ENCODE measurements at regions not wholly inside any gene's neighbourhood (a gene's known extent, or its start where the extent isn't known, plus 50 kb on each side); places are given as distances from the start of the nearest gene placed in this dataset.
"Not testable (repeated sequence)": the region's sequence is repeated elsewhere in the genome, so short reads cannot be mapped to it uniquely, and the experiment has no call there.

GRCh38 chr5:17400724-17401469 is 97.1 kb upstream of the TAF11L2 start:
- DNase-seq (ENCODE audit: low spot score), result no peak

DNA sequence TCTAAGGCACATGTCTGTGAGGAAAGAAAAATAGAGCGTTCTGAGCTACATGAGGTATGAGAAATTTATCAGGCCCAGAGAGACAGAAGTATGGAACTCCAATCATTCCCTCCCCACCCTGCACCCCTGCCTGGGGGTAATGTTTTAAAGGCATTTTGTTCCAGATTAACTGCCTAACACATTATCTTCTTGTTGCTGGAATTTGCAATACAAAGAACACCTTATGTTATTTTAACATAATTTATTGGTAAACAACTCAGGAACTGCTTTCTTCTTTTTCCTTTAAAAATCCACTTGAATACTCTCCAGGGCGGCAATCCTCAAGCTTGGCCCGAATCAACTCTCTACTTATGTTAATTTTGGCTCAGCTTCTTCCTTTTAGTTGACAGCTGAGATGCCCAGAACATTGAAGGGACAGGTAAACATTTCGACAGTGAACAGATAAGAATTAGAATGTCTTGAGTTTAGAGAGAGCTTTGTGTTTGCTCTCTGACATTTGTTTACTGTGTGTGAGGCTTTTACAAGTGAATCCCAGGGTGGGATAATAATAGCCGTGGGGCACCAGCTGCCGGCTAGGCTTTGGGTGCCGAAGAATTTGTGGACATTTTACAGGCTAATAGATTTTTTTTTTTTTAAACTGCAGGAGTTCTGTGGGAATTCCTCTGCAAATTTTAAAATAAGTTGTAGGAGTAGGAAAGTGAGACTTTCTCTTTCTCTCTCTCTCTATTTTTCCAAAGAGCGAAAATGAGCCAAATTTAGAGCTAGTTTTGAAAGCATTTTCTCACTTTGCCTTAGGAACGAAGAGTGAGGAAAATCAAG is 96.4 kb upstream of the TAF11L2 start:
- no peak for DNase-seq (ENCODE audit: low spot score)

GRCh38 chr5:17402289-17403121 is 95.5 kb upstream of the TAF11L2 start:
- no peak for DNase-seq (ENCODE audit: low spot score)

DNA sequence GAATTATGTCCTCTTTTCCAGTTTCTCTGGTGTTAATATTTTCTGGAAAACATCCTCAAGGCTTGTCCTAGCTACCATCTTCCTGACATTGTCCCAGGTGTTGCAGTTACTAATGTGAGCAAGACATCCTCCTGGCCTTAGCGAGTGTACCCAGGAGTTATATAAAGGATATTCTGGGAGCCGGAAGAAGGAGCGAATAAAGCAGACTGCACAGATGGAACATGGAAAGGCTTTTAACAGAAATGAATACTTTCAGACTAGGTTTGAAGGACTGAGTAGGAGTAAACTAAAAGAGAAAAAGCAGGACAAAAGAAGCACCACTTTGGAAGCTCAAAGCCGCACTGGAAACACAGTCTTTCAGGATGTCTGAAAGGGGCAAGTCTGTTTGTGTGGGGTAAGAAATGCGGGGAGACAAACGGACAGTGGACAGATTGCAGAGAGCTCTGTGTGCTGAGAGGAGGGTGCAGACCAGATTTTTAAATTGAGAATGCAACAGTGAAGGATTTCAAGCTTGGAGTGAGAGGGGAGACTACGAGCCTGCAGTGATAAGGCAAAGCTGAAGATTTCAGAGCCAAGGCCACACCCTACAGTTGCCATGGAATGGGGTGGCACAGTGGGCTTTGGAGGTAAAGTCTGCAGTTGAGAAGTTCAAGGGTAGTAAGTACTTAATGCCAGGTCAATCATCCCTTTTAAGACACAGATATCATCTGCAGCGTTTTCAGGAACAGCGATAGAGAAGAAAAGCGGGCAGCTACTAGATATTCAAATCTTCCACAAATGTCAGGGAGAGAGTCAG is 94.1 kb upstream of the TAF11L2 start:
- DNase-seq (ENCODE audit: low spot score), result no peak

- no peak for DNase-seq (ENCODE audit: low spot score)
Observed at GRCh38 chr5:17405976-17406375, 92.1 kb upstream of the TAF11L2 start.

- DNase-seq (ENCODE audit: low spot score), result no peak
Observed at GRCh38 chr5:17406423-17406838, 91.6 kb upstream of the TAF11L2 start.

GRCh38 chr5:17411436-17412402 is 86.3 kb upstream of the TAF11L2 start:
- no peak for DNase-seq (ENCODE audit: low spot score)

DNA sequence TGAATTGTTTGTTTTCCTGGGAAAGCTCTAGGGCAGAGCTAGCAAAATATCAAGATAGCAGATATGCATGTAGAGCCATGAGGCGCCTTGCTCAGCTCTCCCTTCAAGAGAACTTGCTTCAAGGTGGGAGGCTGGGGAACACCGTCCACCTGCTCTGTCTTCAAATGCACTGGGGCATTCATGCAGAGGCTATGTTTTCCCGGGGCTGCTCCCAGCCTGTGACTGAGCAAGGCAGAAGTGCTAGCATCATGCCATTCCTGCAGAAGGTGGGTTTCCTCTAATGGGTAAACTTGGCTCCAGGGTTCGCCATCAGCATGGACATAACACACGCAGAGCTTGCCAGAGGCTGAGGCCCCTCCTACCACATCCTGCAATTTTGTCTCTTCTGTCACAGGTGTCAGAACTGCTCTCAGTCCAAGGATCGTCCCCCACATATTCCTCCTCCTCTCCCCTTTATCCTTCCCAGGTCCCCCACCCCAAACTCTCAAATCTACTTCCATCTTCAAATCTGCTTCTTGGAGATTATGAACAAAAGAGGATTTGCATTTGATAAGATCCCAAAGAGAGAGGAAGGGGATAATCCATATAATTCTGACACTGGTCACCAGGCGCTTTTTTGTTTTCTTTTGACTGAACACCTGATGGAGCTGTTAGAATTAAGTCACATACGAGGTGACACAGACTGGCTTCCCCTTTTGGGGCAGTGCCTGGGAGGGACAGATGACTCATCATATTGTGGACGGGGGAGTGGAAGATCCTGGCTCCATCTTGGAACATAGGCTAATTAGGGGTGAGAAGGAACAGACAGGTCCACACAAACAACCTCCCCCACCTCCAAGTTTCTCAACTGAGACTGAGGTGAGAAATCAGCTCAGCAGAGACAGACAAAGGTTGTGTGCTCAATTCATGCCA is 85.0 kb upstream of the TAF11L2 start:
- DNase-seq (ENCODE audit: low spot score), result no peak

DNA sequence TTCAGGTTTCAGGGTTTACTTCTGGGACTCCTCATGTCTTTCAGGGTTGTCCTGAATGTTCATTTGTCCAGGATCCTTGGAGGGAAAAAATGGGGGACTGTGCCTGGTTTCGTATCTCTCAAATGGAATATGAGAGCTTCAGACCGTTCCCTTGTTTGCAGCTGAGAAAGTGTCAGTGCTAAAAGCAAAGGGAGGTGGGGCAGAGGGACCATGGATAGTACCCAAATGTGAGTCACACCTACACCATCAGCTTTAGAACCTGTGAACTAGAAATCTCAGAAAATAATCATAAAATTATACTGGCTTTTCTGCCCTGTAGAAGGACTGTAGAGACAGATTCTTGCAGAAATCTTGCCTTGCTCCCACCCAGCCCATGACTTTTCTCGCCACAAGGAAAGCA is 84.3 kb upstream of the TAF11L2 start:
- no peak for DNase-seq (ENCODE audit: low spot score)

DNA sequence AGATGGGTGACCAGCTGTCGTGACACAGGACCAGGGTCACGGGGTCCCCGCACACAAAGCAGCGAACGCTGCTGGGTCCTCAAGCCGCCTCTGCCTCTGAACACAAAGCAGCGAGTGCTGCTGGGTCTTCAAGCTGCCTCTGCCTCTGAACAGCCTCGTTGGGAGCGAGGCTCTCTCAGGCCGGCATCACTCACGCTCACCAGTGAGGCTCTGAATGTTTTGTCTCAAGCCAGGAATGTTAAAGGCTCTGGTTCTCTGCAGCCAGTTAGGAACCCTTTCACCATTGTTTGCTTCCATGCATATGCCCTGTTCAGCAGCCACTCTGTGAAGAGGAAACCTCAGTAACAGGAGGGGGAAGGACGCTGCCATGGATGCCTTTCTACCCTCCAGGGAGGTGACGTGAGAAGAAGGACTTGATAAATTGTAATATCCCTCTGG is 82.7 kb upstream of the TAF11L2 start:
- DNase-seq (ENCODE audit: low spot score), result no peak

- DNase-seq (ENCODE audit: low spot score), result not testable (repeated sequence)
Observed at GRCh38 chr5:17416374-17416773, 81.7 kb upstream of the TAF11L2 start.

DNA sequence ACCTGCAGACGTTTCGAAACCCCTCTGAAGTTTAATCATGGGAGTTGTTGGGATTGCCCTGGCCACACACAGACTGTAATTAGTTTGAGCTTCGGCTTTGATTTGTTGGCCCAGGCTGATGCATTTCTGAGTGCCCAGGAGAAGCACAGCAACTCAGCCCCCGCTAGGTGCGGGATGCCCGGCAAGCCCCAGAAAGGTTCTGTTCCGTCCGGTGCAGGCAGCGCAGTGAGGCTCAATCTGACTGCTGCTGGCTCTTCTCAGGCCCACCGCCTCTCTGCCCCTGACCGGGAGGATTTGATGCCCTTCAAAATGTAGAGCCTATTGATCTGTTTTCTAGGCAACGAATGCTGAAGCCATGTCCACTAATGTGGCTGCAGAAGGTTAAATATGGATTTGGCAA is 73.4 kb upstream of the TAF11L2 start:
- DNase-seq (ENCODE audit: low spot score), result no peak

DNA sequence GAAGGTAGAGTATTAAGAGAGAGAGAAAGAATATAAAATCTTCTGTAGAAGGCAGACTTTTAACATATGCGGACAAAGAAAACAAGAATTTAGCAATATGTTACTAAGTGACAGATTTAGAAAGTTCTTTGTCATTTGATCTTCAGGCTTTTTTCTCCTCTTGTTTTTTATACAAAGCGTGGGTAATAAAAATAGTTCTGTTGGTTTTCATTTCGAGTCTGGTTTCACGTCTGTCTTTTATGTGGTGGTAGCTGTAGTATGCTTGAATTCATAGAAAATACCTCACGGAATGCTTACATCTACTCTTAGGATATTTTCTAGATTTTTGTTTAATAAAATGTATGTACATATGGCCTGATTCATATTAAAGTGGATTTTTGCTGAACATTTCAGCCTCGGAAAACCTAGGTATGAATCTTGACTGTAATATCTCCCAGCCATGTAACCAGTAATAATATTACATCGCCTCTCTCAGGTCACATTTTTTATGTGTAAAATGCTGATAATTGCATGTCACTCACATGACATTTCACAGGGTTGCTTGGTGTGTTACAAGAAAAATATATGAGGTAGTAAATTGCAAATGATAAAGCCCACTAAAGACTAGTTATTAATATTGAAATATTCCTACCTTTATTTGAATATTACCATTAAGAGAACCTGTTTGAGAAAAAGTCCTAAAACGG is 72.5 kb upstream of the TAF11L2 start:
- DNase-seq (ENCODE audit: low spot score), result no peak

GRCh38 chr5:17426104-17426749 is 71.8 kb upstream of the TAF11L2 start:
- no peak for DNase-seq (ENCODE audit: low spot score)

DNA sequence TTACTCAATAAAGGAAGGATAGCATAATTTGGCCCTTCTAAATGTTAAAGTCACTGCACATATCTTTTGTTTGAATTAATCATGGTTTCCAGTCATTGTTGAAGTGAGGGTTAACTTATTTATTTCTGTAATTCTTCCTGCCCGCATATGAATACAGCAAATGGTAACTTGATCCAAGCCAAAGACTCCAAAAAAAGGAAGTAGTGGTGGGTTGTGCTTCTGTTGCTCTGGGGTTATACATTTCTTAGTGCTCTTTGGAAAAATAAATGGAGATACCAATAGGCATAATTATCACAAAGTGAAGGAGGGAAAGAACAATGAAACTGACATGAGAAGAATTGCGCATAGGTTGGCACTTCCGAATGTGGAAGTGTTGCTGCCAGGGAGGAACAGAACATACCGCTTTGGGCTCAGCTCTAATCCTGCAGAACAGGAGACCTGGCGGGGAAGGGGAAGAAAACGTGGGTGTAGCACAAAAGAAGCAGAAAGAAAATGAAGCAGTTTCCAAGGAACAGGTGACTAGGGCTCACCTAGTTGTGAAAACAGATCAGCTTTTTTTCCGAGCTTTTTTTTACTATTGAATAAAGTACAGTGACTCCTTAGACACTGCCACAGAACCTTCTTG is 69.7 kb upstream of the TAF11L2 start:
- no peak for DNase-seq (ENCODE audit: low spot score)

DNA sequence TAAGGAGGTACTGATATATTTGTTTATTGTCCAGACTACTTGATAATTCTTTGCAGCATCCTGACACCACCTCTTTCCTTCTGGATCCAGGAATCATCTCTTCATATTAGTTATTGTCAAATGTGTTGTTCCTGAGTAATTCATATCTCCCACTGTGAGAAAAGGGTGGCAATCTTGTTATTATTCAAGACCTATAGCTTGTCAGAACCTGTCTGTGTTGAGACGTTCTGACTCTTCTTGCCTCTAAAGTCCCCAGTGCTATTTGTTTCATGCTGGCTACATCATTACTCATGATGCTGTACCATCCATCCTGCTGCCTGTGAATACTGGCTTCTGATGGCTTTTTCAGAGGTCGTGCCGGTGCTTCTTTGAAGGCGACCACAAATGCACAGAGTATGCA is 68.7 kb upstream of the TAF11L2 start:
- DNase-seq (ENCODE audit: low spot score), result no peak

GRCh38 chr5:17430241-17430640 is 67.8 kb upstream of the TAF11L2 start:
- no peak for DNase-seq (ENCODE audit: low spot score)
